GM19372 (cell line): ENCODE measurements at regions not wholly inside any gene's neighbourhood (a gene's known extent, or its start where the extent isn't known, plus 50 kb on each side); places are given as distances from the start of the nearest gene placed in this dataset.
"Not testable (repeated sequence)": the region's sequence is repeated elsewhere in the genome, so short reads cannot be mapped to it uniquely, and the experiment has no call there.

Experiments used
- ATAC-seq: cut with Tn5 transposase; IDR thresholded peaks from one replicate; pipeline ENCODE4 v1.9.1; 2021; ENCODE audit warnings: mild to moderate bottlenecking, low read depth, moderate library complexity; ENCODE audit not compliant: unreplicated experiment

GRCh38 chr14:25350802-25351201, 300.9 kb upstream of the STXBP6 start:
- no peak for ATAC-seq

- ATAC-seq, result no peak
These were observed 300.1 kb upstream of the STXBP6 start for GRCh38 chr14:25350021-25350420.

DNA sequence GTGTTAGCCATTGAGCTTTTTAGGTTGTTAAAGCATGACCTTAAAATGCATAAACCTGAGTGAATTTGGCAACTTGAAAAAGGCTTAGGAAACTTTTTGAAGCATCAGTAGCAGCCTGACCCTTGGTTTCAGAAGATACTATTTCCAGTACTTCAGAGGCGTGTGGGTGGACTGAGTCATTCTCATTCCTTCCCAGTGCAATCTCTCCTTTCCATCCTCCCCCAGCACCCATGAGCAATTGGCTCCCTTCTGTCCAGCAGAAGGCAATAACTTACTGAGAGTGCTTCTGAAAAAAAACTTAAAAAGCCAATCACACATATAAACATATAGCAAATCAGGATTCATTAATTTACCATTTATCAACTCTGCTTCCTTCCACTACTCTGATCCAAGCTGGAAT, 299.3 kb upstream of the STXBP6 start:
- ATAC-seq, result no peak

DNA sequence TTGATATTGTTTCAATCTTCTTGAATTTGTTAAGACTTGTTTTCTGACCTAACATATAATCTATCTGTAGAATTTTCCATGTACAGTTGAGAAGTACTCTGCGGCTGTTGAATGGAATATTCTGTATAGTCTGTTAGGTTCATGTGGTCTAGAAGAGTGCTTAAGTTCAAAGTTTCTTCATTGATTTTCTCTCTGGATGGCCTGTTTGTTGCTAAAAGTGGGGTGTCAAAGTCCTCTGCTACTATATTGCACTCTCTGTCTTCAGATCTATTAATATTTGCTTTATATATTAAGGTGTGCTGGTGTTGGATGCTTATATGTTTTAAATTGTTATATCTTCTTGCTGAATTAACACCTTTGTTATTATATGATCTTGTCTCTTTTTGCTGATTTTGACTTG, 290.9 kb upstream of the STXBP6 start:
- ATAC-seq, result no peak

DNA sequence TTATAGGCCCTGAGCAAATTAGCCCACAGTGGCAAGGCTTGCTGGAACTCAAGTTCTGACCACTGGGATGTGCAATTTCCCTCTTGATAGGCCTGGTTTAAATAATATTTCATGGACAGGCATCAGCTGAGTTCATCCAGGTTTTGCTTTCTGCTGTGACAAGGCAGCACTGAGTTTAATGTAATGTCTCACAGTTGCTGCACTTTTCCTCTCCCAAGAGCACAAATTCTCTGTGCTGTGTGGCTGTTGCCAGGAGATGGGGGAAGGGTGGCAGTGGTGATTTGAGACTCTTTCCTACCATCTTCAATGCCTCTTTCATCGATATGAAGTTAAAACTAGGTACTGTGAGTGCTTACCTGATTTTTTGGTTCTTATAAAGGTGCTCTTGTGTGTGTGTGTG, 272.8 kb upstream of the STXBP6 start:
- ATAC-seq, result no peak

- ATAC-seq, result not testable (repeated sequence)
These were observed 266.1 kb upstream of the STXBP6 start for GRCh38 chr14:25316007-25316406.

DNA sequence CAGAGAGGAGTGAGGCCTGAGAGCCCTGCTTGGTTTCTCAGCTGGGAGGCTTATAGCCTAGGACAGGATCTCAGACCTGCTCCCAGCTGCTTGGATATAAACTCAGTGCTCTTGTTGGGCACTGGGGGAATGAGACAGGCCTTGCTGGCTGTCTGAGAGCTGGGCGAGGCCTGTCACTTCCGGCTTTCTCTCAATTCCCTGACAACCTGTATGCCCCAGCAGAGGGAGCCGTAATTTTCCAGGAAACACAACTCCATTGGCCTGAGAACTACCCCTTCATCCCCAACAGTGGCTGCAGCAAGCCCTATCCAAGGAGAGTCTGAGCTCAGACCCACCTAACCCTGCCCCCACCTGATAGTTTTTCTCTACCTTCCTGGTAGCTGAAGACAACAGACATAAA, 258.3 kb upstream of the STXBP6 start:
- ATAC-seq, result no peak

- ATAC-seq, result no peak
These were observed 254.0 kb upstream of the STXBP6 start for GRCh38 chr14:25303934-25304333.

GRCh38 chr14:25298238-25298637, 248.3 kb upstream of the STXBP6 start:
- no peak for ATAC-seq

- ATAC-seq, result not testable (repeated sequence)
These were observed 240.2 kb upstream of the STXBP6 start for GRCh38 chr14:25290154-25290553.

DNA sequence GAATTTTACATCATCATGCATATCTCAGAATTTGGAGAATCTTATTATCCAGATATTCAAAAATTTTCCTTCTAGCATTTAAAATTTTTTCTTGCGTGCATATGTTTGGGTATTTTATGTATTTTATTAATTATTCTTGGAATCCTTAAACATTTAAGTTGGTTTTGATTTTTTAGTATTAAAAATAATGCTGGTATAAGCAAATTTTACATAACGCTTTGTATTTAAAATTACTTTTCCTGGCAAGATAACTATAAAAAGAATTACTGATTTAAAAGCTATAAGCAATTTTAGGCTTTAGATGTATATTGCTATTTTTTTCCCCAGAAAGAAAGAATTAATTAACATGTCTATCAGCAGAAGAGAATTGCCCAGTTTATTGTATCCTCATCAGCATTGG, 224.6 kb upstream of the STXBP6 start:
- ATAC-seq, result no peak

- ATAC-seq, result no peak
These were observed 217.2 kb upstream of the STXBP6 start for GRCh38 chr14:25267186-25267585.

- ATAC-seq, result no peak
These were observed 209.5 kb upstream of the STXBP6 start for GRCh38 chr14:25259470-25259869.

- no peak for ATAC-seq
These were observed 202.8 kb upstream of the STXBP6 start for GRCh38 chr14:25252793-25253192.

DNA sequence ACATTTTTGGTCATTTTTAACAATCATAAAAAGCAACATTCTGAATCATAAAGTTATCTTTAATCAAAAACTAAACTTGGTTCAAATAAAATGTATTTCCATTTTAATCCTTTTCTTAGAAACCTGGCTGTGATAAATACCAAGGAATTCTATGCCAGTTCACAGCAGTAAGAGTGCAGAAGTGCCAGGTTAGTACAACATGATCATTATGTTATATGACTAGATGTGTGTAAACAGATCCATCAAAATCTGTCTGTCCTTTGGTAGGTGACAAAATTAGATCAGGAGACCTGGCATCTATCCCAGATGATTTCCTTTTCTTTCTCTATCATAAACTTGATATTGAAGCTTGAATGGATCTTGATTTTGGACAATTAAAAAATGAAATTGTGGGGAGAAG, 200.6 kb upstream of the STXBP6 start:
- ATAC-seq, result no peak

- ATAC-seq, result no peak
These were observed 197.7 kb upstream of the STXBP6 start for GRCh38 chr14:25247609-25248008.

- no peak for ATAC-seq
These were observed 196.8 kb upstream of the STXBP6 start for GRCh38 chr14:25246751-25247150.

GRCh38 chr14:25239170-25239569, 189.2 kb upstream of the STXBP6 start:
- no peak for ATAC-seq

GRCh38 chr14:25237845-25238244, 187.9 kb upstream of the STXBP6 start:
- no peak for ATAC-seq

DNA sequence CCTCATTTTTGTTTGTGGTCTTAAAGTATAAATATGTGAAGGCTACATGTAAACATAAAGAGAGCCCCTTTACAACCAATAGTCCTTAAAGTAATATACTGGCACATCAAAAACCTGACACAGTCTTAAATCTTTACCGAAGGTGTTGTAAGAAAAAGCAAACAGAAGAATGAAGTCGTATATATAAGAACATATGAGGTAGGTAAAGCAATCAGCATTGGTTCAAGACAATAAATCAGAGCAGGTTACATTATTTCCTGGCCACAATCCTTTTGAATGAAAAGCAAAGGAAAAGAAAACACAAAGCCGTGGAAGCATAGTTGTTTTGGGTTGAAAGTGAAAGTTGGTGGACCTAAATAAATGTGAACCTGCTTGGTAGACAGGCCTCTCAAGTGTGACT, 183.7 kb upstream of the STXBP6 start:
- ATAC-seq, result no peak

- no peak for ATAC-seq
These were observed 181.1 kb upstream of the STXBP6 start for GRCh38 chr14:25231004-25231403.

DNA sequence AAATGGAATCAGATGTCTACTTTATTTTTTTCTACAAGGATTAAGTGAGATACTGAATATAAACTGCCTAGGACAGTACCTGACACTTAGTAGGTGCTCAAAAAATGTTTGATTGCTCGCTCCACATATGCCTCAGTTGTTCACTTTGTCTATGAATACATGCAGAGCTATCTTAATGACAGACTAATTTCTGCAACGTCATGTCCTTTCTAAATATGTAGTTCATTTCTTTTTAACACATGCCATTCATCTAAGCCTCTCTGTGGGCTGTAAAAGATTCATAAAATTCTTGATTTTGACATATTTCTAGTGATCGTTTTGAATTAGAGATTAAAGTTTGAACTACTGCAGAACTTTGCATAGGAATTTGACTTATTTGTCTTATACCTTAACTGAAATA, 176.3 kb upstream of the STXBP6 start:
- no peak for ATAC-seq

GRCh38 chr14:25222256-25222655, 172.3 kb upstream of the STXBP6 start:
- ATAC-seq, result no peak
